ENCODE measurements at regions not wholly inside any gene's neighbourhood (a gene's known extent, or its start where the extent isn't known, plus 50 kb on each side); places are given as distances from the start of the nearest gene placed in this dataset.

GRCh38 chr18:45430041-45430440, 185.2 kb upstream of the SLC14A2 start:
- Mint-ChIP-seq H3K27ac (no peak overlapping the region), H3K27me3 (peaks cover 2% of the 10 kb centered on the region), H3K9me3 (no peaks in the 10 kb centered on the region), H3K36me3 (no peaks in the 10 kb centered on the region), H3K4me3 (no peak overlapping the region), H3K4me1 (no peaks in the 10 kb centered on the region)
- ATAC-seq (ENCODE audit: low read depth), result no peak
- no peak for DNase-seq
- POLR2A ChIA-PET, result no interaction called here

GRCh38 chr18:45435810-45436209, 179.5 kb upstream of the SLC14A2 start:
- ATAC-seq (ENCODE audit: low read depth) (no peak), DNase-seq (no peak)
- Mint-ChIP-seq H3K4me3 (no peak overlapping the region), H3K27ac (no peak overlapping the region), H3K27me3 (no peaks in the 10 kb centered on the region), H3K4me1 (no peaks in the 10 kb centered on the region), H3K9me3 (no peaks in the 10 kb centered on the region), H3K36me3 (no peaks in the 10 kb centered on the region)
- POLR2A ChIA-PET, result no interaction called here

- POLR2A ChIA-PET, result interaction anchor here (0.5 kb wide), 1 partner anchor 470 kb away, joined by 4 read pairs; no protein-coding TSS in a partner anchor
- no peaks in the 10 kb centered on the region for H3K27me3 Mint-ChIP-seq
- H3K27ac Mint-ChIP-seq, result no peak overlapping the region
- no peaks in the 10 kb centered on the region for H3K9me3 Mint-ChIP-seq
- ATAC-seq (ENCODE audit: low read depth) (no peak), DNase-seq (no peak)
- no peak overlapping the region for H3K4me3 Mint-ChIP-seq
- H3K36me3 Mint-ChIP-seq, result no peaks in the 10 kb centered on the region
- H3K4me1 Mint-ChIP-seq, result no peaks in the 10 kb centered on the region
These were observed 177.9 kb upstream of the SLC14A2 start for GRCh38 chr18:45437366-45437765.

- H3K9me3 Mint-ChIP-seq, result no peaks in the 10 kb centered on the region
These were observed 175.2 kb upstream of the SLC14A2 start for GRCh38 chr18:45439851-45440645.

GRCh38 chr18:45441110-45441847, 174.0 kb upstream of the SLC14A2 start:
- H3K4me3 Mint-ChIP-seq, result no peak overlapping the region

More at GRCh38 chr18:45439851-45440645, 175.2 kb upstream of the SLC14A2 start:
- POLR2A ChIA-PET, result no interaction called here
- Mint-ChIP-seq H3K36me3 (no peaks in the 10 kb centered on the region), H3K4me3 (no peak overlapping the region), H3K27ac (no peak overlapping the region), H3K27me3 (no peaks in the 10 kb centered on the region), H3K4me1 (no peaks in the 10 kb centered on the region)
- ATAC-seq (ENCODE audit: low read depth) (no peak), DNase-seq (no peak)

GRCh38 chr18:45444040-45444439, 171.2 kb upstream of the SLC14A2 start:
- no peaks in the 10 kb centered on the region for H3K9me3 Mint-ChIP-seq
- no peak for ATAC-seq (ENCODE audit: low read depth)
- POLR2A ChIA-PET, result no interaction called here
- H3K36me3 Mint-ChIP-seq, result no peaks in the 10 kb centered on the region
- no peaks in the 10 kb centered on the region for H3K27me3 Mint-ChIP-seq
- no peak overlapping the region for H3K27ac Mint-ChIP-seq
- no peaks in the 10 kb centered on the region for H3K4me1 Mint-ChIP-seq
- no peak overlapping the region for H3K4me3 Mint-ChIP-seq
- DNase-seq, result no peak

More at GRCh38 chr18:45441110-45441847, 174.0 kb upstream of the SLC14A2 start:
- POLR2A ChIA-PET, result no interaction called here
- H3K4me1 Mint-ChIP-seq, result no peaks in the 10 kb centered on the region
- DNase-seq, result no peak
- no peaks in the 10 kb centered on the region for H3K36me3 Mint-ChIP-seq
- no peaks in the 10 kb centered on the region for H3K27me3 Mint-ChIP-seq
- no peaks in the 10 kb centered on the region for H3K9me3 Mint-ChIP-seq
- H3K27ac Mint-ChIP-seq, result no peak overlapping the region
- no peak for ATAC-seq (ENCODE audit: low read depth)

- Mint-ChIP-seq H3K36me3 (no peaks in the 10 kb centered on the region), H3K4me3 (no peak overlapping the region), H3K27ac (no peak overlapping the region), H3K9me3 (no peaks in the 10 kb centered on the region), H3K27me3 (no peaks in the 10 kb centered on the region), H3K4me1 (no peaks in the 10 kb centered on the region)
- POLR2A ChIA-PET, result no interaction called here
- no peak for DNase-seq
- no peak for ATAC-seq (ENCODE audit: low read depth)
These were observed 167.7 kb upstream of the SLC14A2 start for GRCh38 chr18:45447355-45448265.

- no peak overlapping the region for H3K27ac Mint-ChIP-seq
- ATAC-seq (ENCODE audit: low read depth) (no peak), DNase-seq (no peak)
- H3K36me3 Mint-ChIP-seq, result no peaks in the 10 kb centered on the region
- no peaks in the 10 kb centered on the region for H3K9me3 Mint-ChIP-seq
- POLR2A ChIA-PET, result no interaction called here
- H3K4me1 Mint-ChIP-seq, result no peaks in the 10 kb centered on the region
- no peak overlapping the region for H3K4me3 Mint-ChIP-seq
- no peaks in the 10 kb centered on the region for H3K27me3 Mint-ChIP-seq
These were observed 166.4 kb upstream of the SLC14A2 start for GRCh38 chr18:45448871-45449270.

- no peak for ATAC-seq (ENCODE audit: low read depth)
- no peaks in the 10 kb centered on the region for H3K9me3 Mint-ChIP-seq
These were observed 165.7 kb upstream of the SLC14A2 start for GRCh38 chr18:45449418-45450227.

GRCh38 chr18:45456090-45457021, 158.9 kb upstream of the SLC14A2 start:
- DNase-seq (no peak), ATAC-seq (ENCODE audit: low read depth) (no peak)
- H3K27ac Mint-ChIP-seq, result no peak overlapping the region
- H3K36me3 Mint-ChIP-seq, result no peaks in the 10 kb centered on the region
- POLR2A ChIA-PET, result no interaction called here
- peaks cover 6% of the 10 kb centered on the region for H3K27me3 Mint-ChIP-seq
- peaks cover 3% of the 10 kb centered on the region for H3K9me3 Mint-ChIP-seq
- no peak overlapping the region for H3K4me3 Mint-ChIP-seq
- no peaks in the 10 kb centered on the region for H3K4me1 Mint-ChIP-seq

More at GRCh38 chr18:45449418-45450227, 165.7 kb upstream of the SLC14A2 start:
- no peak for DNase-seq
- POLR2A ChIA-PET, result no interaction called here
- H3K36me3 Mint-ChIP-seq, result no peaks in the 10 kb centered on the region
- no peak overlapping the region for H3K4me3 Mint-ChIP-seq
- H3K27me3 Mint-ChIP-seq, result peaks cover 3% of the 10 kb centered on the region
- H3K4me1 Mint-ChIP-seq, result no peaks in the 10 kb centered on the region
- H3K27ac Mint-ChIP-seq, result no peak overlapping the region

GRCh38 chr18:45458033-45458432, 157.2 kb upstream of the SLC14A2 start:
- peaks cover 9% of the 10 kb centered on the region for H3K27me3 Mint-ChIP-seq
- POLR2A ChIA-PET, result no interaction called here
- no peak overlapping the region for H3K27ac Mint-ChIP-seq
- H3K4me3 Mint-ChIP-seq, result no peak overlapping the region
- no peak for DNase-seq
- ATAC-seq (ENCODE audit: low read depth), result no peak
- no peaks in the 10 kb centered on the region for H3K36me3 Mint-ChIP-seq
- H3K4me1 Mint-ChIP-seq, result no peaks in the 10 kb centered on the region
- peaks cover 3% of the 10 kb centered on the region for H3K9me3 Mint-ChIP-seq

- Mint-ChIP-seq H3K27ac (no peak overlapping the region), H3K4me3 (no peak overlapping the region), H3K4me1 (no peaks in the 10 kb centered on the region), H3K36me3 (no peaks in the 10 kb centered on the region), H3K9me3 (no peaks in the 10 kb centered on the region), H3K27me3 (peaks cover 7% of the 10 kb centered on the region)
- POLR2A ChIA-PET, result no interaction called here
- no peak for DNase-seq
- no peak for ATAC-seq (ENCODE audit: low read depth)
These were observed 153.1 kb upstream of the SLC14A2 start for GRCh38 chr18:45462179-45462578.
